ENCODE measurements at regions not wholly inside any gene's neighbourhood (a gene's known extent, or its start where the extent isn't known, plus 50 kb on each side); places are given as distances from the start of the nearest gene placed in this dataset.

- no peak for DNase-seq (ENCODE audit: extremely low read depth in 1 of 2, low read depth in 1 of 2)
Observed at GRCh38 chr14:54343272-54344121, 53.3 kb upstream of the CDKN3 start.

DNA sequence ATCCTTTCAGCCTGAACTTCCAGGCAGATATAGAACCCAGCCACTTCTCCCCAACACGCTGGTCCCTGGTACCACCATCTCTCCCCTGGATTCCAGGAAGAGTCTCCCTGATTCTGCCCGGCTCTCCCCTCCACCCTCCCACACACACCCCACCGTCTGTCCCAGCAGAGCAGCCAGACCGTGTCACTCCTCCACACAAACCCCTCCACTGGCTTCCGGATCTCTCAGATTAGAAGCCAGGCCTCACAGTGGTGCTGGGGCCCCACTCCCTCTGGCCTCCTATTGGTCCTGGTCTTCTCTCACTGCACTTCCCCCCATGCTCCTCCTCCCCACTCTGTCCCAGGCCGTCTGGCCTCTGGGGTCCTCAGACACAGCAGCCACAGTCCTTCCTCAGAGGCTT, 52.4 kb upstream of the CDKN3 start:
- no peak for DNase-seq (ENCODE audit: extremely low read depth in 1 of 2, low read depth in 1 of 2)

DNA sequence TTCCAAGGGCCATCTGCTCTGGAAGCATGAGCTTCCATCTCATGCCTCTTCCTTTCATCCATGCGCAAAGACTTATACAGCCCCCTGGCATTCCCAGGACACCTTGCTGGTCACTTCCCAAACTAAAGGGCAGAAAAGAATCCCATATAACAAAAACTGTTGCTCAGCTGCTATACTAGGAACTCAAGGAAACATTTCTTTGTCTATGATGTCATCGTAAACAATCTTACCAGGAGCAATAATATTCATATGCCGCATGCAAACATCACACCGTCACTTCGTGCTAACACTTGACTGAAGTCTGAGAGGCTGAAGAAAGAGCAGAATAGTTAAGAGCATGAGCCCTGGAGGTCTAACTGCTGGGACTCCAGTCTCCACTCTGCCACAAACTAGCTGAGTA, 50.5 kb upstream of the CDKN3 start:
- no peak for DNase-seq (ENCODE audit: extremely low read depth in 1 of 2, low read depth in 1 of 2)
